Stimulated activated CD4-positive, alpha-beta T cell treated with anti-CD3 and anti-CD28 coated beads, Interleukin-12 subunit alpha, Interleukin-12 subunit beta, amount 100 ng/mL, for 4 hours (primary cell): ENCODE measurements at regions not wholly inside any gene's neighbourhood (a gene's known extent, or its start where the extent isn't known, plus 50 kb on each side); places are given as distances from the start of the nearest gene placed in this dataset.

ENCODE experiments used
- DNase-seq: peaks from one replicate; pipeline ENCODE4 v3.0.0-alpha.2; 2020

- DNase-seq: no peak
Observed at GRCh38 chr16:62224646-62225209, 188.5 kb upstream of the CDH8 start.

DNA sequence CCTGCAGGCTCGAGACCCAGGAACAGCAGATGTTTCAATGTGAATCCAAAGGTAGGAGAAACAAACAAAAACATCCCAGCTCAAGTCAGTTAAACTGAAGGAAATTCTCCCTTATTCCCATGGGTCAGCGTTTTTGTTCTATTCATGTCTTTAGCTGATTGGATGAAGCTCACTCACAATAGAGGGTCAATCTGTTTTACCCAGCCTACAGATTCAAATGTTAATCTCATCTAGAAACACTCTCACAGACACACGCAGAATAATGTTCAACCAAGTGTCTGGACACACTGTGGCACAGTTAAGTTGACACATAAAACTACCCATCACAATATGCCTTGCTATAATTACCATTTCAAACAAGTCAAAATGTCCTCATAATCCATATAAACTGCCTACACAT is 180.6 kb upstream of the CDH8 start:
- no peak for DNase-seq

- DNase-seq: no peak
Observed at GRCh38 chr16:62213763-62214162, 177.5 kb upstream of the CDH8 start.

DNA sequence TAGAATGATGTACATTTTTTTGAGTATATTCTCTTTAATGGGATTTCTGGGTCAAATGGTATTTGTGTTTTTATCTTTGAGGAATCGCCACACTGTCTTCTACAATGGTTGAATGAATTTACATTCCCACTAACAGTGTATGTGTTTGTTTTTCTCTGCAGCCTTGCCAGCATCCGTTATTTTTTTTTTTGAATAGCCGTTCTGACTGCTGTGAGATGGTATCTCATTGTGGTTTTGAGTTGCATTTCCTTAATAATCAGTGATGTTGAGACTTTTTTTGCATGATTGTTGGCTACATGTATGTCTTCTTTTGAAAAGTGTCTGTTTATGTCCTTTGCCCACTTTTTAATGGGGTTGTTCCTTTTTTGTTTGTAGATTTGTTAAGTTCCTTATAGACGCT is 172.7 kb upstream of the CDH8 start:
- no peak for DNase-seq

- DNase-seq: no peak
Observed at GRCh38 chr16:62205459-62205858, 169.2 kb upstream of the CDH8 start.

DNA sequence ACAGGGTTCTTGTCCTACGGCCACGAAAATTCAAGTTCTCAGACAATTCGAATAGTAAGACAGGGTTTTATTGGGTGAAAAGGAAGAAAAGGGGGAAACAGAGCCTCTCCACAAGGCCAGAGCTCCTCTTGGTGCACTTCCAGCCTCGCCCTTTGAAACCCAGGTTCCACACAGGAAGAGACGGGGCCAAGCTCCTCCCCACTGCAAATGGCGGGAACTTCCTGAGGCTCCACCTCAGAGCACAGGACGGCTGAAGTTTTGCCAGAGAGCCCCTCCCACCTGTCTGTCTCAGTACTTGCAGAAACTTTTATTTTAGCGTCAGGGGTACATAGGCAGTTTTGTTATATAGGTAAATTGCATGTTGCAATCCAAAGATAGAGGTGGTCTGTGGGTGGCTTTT is 165.7 kb upstream of the CDH8 start:
- DNase-seq: no peak

GRCh38 chr16:62194828-62195227 is 158.6 kb upstream of the CDH8 start:
- DNase-seq: no peak

DNA sequence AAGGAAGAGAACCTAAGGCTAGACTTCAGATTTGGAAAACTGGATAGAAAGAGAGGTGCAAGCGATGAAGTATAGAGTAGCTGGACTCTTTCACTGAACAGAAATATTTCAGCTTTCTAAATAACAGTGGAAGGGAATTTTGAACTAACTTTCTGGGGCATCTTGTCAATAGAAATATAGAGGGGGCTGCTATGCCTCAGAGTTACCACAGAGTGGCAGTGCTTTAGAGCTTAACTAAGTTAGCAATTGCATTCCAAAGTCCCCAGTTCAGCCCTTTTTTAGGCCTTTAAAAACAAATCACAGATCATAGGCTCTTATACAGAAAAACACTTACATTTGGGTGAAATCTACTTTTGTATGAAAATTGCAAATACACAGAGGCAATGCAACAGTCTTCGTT is 154.2 kb upstream of the CDH8 start:
- DNase-seq: no peak

- no peak for DNase-seq
Observed at GRCh38 chr16:62177351-62178203, 141.3 kb upstream of the CDH8 start.

DNA sequence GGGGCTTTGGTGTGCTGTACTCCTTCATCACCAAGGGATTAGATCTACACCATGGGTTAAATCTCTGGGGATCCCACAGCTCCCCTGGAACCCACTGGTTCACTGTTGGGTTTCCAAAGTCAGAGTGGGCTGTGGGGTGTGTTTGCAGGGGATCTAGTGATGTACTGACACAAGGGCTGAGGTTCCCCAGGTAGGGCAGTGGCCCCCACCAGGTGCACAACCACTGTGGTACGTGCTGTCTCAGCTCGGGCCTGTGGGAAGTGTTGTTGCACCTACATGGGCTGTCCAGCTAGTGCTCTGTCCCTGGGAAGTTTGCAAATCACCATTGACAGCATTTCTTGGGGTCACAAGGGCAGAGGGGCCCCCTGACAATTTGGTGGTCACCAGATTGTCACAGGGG is 134.4 kb upstream of the CDH8 start:
- no peak for DNase-seq

DNA sequence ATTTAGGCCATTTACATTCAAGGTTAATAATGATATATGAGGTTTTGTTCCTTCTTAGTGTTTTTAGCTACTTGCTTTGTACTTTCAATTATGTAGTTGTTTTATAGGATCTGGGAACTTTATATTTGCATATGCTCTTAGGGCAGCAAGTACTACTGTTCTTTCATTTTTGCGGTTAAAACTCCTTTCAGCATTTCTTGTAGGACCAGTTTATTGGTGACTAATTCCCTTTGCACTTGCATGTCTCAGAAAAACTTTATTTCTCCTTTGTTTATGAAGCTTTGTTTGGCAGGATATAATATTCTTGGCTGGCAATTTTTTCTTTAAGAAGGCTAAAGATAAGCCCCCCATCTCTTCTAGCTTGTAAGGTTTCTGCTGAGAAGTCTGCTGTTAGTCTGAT is 131.3 kb upstream of the CDH8 start:
- DNase-seq: no peak

DNA sequence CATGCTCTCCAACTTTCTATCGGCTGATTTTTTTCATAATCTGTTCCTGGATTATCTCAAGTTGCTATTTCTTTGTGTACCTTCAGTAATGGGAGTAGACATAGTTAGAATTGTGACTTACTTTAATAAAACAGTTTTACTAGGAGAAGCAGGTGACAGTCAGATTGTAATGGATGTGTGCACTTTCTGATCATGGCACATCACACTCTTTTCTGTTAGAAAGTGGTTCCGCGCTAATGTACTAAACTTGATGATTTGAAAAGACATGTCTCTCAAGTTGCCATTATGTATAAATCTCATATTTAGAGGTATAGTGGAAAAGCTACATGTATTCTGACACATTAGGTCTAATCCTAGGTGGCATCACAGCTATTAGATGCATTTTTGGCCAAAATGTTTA is 121.3 kb upstream of the CDH8 start:
- no peak for DNase-seq

DNA sequence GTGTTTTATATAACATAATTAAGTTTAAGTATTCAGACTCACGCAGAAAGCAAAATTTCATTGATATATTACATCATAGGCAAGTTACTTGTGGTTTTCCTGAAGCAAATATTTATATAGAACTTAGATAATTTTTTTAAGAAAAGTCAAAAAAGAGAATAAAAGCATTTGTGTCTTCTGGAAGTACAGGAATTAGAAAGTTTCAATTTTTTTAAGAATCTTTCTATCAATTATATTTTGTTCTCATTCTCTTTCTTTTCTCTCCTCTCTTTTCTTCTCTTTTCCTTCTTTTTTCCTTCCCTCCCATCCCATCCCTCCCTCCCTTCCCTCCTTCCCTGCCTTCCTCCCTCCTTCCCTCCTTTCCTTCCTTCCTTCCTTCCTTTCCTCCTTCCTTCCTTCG is 120.7 kb upstream of the CDH8 start:
- no peak for DNase-seq

- DNase-seq: no peak
Observed at GRCh38 chr16:62149631-62150030, 113.4 kb upstream of the CDH8 start.

GRCh38 chr16:62137996-62138395 is 101.8 kb upstream of the CDH8 start:
- no peak for DNase-seq

- no peak for DNase-seq
Observed at GRCh38 chr16:62135911-62136310, 99.7 kb upstream of the CDH8 start.

DNA sequence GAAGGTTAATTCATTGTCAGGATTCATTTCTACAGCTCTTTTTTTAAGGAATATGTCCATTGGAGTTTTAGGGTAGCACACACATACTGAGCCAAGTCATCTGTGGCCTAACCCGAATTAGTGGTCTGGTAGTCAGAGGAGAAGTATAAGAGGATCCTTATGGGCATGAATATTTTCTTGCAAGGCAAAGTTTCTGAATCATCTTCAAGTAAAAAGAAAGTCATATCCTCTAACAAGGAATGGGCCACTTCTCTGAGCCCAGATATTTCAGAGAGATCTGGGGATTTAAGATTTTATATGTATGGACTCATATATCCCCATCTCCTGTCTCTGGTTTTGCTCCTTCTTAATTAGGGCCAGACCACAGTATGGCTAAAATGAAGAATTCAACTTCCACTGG is 99.2 kb upstream of the CDH8 start:
- no peak for DNase-seq

DNA sequence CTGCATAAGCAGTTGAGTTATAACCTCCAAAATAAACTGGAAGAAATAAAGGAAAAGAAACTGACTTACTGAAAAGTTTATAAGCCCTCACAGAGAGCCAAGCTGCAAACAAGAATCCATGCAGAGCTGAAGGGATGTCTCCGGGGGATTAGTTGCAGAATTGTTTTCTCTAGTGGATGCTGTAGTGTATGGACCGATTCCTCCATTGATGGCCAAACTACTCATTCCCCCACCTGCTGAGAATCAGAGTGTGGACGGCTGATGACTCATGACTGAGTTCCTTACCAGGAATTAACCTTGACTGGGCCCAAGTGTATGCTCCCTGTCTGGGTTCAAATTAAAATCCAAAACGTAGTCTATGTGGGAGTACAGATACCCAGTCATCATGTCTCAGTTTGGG is 93.9 kb upstream of the CDH8 start:
- DNase-seq: no peak

DNA sequence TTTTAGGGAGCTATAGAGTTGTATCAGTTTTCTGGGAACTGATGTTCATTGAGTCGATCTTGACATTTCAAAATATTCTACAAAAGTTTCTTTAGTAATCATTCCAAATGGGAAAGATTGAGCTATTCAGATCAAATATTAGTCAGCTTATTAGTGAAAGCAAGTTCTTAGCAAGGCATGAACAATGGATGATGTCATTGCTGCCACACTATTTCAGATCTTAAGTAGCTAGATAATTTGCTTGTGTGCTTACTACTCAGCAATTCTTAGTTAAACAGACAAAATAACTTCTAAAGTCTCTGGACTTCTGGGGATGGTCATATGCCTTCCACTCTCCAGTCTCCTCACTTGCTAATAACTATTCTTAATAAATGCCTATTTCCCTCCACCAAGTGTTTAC is 69.0 kb upstream of the CDH8 start:
- no peak for DNase-seq

- DNase-seq: no peak
Observed at GRCh38 chr16:62102588-62102987, 66.3 kb upstream of the CDH8 start.

DNA sequence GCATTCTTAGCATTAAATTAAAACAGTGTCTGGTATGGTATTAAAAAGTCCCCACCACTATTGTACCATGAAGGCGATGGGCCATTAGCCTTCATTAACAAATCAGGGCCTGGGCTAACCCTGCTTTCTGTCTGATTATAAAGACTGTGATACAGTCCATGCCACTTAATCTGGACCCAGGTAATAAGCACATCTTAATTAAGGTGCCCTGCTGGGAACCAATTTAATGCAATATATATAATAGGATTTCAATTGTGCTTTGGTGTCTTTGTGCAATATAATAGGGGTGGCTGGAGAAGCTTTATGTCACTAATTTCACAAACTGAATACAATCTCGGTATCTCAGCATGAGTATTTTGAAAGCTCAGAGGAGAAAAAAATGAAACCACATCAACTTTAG is 64.4 kb upstream of the CDH8 start:
- no peak for DNase-seq

DNA sequence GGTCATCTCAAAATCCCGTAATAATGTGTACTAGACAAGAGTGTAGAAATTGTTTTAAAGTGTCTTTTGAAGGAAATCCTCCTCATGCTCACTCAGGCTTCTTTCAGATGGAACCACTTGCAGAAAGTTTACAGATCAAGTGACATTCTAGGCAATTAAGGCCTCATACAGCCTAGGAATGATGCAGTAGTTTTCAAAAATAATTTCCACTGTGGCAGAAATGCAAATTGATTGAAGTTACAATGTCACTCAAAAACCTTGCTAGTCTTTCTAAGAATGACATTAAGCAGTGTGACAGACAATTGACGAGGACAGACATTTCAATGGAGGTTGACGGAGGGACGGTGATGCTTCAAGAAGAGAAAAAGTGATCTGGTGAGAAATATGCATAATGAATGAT is 53.5 kb upstream of the CDH8 start:
- no peak for DNase-seq

DNA sequence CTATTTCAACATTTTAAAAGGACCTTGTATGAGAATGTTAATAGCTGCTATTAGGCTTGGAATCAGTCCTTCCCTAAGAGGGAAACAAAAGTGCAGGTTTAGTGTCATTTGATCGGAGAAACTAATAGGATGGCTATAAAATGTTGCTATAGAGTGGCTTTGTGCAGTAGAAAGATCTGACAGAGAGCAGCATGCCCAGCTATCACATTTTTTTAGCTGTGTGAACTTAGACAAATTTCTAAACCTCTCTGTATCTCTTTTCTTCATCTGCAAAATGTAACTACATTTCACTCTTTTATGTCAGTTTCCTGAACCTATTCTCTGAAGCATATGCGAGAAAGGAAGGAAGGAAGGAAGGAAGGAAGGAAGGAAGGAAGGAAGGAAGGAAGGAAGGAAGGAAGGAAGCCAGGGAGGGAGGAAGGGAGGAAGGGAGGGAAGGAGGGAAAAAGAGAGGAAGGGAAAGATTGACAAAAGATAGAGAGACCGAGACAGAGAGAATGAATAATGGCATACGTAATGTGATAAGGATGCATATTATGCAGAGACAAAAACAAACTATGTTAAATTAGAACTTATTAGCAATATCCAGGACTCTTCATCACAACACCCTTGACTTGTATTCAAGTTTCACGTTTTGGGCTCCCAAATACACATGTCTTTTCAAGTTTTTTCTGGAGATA is 52.6 kb upstream of the CDH8 start:
- DNase-seq: no peak
